Keratinocyte (primary cell): ENCODE measurements at regions not wholly inside any gene's neighbourhood (a gene's known extent, or its start where the extent isn't known, plus 50 kb on each side); places are given as distances from the start of the nearest gene placed in this dataset.

ENCODE experiments used
- CTCF ChIP-seq, 3 experiments: IDR thresholded peaks in 1 of 3; conservative IDR thresholded peaks in 1 of 3; optimal IDR thresholded peaks in 1 of 3; 2 replicates in 2 of 3; 3 replicates in 1 of 3; pipeline versions ENCODE3 to v1.5.1; 2011; ENCODE audit warnings: low read length in 3 of 3, mild to moderate bottlenecking in 3 of 3, moderate library complexity in 2 of 3, control low read depth in 1 of 3, inconsistent platforms in 1 of 3; ENCODE audit not compliant: insufficient read depth in 2 of 3; ENCODE audit errors: extremely low read depth in 1 of 3
- EZH2 ChIP-seq: IDR thresholded peaks from one replicate; pipeline ENCODE4 v1.6.1; 2012; ENCODE audit warnings: inconsistent platforms, mild to moderate bottlenecking, low read length, moderate library complexity

GRCh38 chr11:29957431-29957830 is 59.4 kb downstream of the KCNA4 start:
- TF ChIP-seq EZH2 (no peak), CTCF (optimal IDR thresholded peaks at IDR 0.05 in 1 of 3, IDR thresholded peaks at IDR 0.05 in 1 of 3, conservative IDR thresholded peaks at IDR 0.05 in 1 of 3; ENCODE audit: extremely low read depth in 1 of 3, insufficient read depth in 2 of 3, low read length in 3 of 3) (no peak)
